ENCODE measurements at regions not wholly inside any gene's neighbourhood (a gene's known extent, or its start where the extent isn't known, plus 50 kb on each side); places are given as distances from the start of the nearest gene placed in this dataset.
A peak's percentile ranks its signal among the peaks of the same experiment; 100 is the strongest.

- no peak for DNase-seq
Measured at GRCh38 chr12:71240946-71241345, 83.1 kb upstream of the TSPAN8 start.

GRCh38 chr12:71239731-71240130 is 81.9 kb upstream of the TSPAN8 start:
- DNase-seq, result no peak

- DNase-seq, result no peak
Measured at GRCh38 chr12:71237128-71237527, 79.3 kb upstream of the TSPAN8 start.

GRCh38 chr12:71236133-71236660 is 78.4 kb upstream of the TSPAN8 start:
- no peak for DNase-seq

- DNase-seq, result no peak
Measured at GRCh38 chr12:71233083-71233482, 75.3 kb upstream of the TSPAN8 start.

GRCh38 chr12:71230542-71230941 is 72.7 kb upstream of the TSPAN8 start:
- DNase-seq, result no peak

- no peak for DNase-seq
Measured at GRCh38 chr12:71223139-71223538, 65.3 kb upstream of the TSPAN8 start.

- DNase-seq, result no peak
Measured at GRCh38 chr12:71222436-71222835, 64.6 kb upstream of the TSPAN8 start.

- no peak for DNase-seq
Measured at GRCh38 chr12:71220260-71220659, 62.5 kb upstream of the TSPAN8 start.

GRCh38 chr12:71219224-71219623 is 61.4 kb upstream of the TSPAN8 start:
- DNase-seq, result no peak

- peak in 2 of 56 donors; percentile 0 to 1 for DNase-seq
Measured at GRCh38 chr12:71218616-71219015, 60.8 kb upstream of the TSPAN8 start.

GRCh38 chr12:71216725-71217579 is 59.2 kb upstream of the TSPAN8 start:
- peak in 16 of 56 donors; percentile 1 to 54 (median 10) for DNase-seq

- no peak for DNase-seq
Measured at GRCh38 chr12:71214511-71215285, 56.9 kb upstream of the TSPAN8 start.

- DNase-seq, result no peak
Measured at GRCh38 chr12:71208053-71208685, 50.4 kb upstream of the TSPAN8 start.
